GM21526 (cell line): ENCODE measurements at regions not wholly inside any gene's neighbourhood (a gene's known extent, or its start where the extent isn't known, plus 50 kb on each side); places are given as distances from the start of the nearest gene placed in this dataset.
"Not testable (repeated sequence)": the region's sequence is repeated elsewhere in the genome, so short reads cannot be mapped to it uniquely, and the experiment has no call there.

Source experiments
- ATAC-seq: cut with Tn5 transposase; IDR thresholded peaks from one replicate; pipeline ENCODE4 v1.9.1; 2021; ENCODE audit warnings: moderate library complexity; ENCODE audit not compliant: unreplicated experiment, low FRiP score

GRCh38 chr14:27660683-27661082 is 1062.8 kb upstream of the NOVA1 start:
- no peak for ATAC-seq

GRCh38 chr14:27668531-27668930 is 1070.7 kb upstream of the NOVA1 start:
- ATAC-seq, result no peak

DNA sequence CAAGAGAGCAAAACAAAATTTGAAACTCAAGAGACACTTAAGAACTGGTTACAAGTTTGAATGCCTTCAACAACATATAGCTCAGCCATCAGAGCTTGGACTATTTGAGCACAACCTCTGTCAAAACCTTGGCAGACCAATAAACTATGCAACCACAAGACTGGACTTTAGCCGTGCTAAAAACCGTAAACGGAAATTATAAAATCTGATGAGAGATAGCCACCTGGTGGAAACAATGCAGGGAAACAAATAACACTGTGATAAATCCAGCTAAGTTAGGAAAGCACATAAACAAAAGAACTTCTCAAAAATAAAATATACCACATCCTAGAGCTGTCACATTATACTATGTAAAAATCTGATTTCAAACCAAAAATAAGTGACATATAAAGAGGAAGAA is 1074.2 kb upstream of the NOVA1 start:
- no peak for ATAC-seq

GRCh38 chr14:27672811-27673737 is 1075.2 kb upstream of the NOVA1 start:
- ATAC-seq, result not testable (repeated sequence)

- no peak for ATAC-seq
These were observed 1080.5 kb upstream of the FOXG1 start for GRCh38 chr14:27686137-27686536.

- no peak for ATAC-seq
These were observed 1077.6 kb upstream of the FOXG1 start for GRCh38 chr14:27688841-27689444.

GRCh38 chr14:27712364-27712763 is 1054.2 kb upstream of the FOXG1 start:
- ATAC-seq, result no peak

DNA sequence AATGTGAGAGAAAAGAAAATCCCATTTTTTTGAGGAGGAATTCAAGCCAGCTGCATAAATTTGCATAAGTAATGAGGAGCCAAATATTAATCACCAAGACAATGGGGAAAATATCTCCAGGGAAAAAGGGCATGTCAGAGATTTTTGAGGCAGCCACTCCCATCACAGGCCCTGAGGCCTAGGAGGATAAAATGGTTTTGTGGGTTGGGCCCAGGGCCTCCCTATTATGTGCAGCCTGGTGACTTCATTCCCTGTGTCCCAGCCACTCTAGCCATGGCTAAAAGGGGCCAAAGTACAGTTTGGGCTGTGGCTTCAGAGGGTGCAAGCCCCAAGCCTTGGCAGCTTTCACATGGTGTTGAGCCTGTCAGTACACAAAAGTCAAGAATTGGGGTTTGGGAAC is 1051.0 kb upstream of the FOXG1 start:
- ATAC-seq, result no peak

DNA sequence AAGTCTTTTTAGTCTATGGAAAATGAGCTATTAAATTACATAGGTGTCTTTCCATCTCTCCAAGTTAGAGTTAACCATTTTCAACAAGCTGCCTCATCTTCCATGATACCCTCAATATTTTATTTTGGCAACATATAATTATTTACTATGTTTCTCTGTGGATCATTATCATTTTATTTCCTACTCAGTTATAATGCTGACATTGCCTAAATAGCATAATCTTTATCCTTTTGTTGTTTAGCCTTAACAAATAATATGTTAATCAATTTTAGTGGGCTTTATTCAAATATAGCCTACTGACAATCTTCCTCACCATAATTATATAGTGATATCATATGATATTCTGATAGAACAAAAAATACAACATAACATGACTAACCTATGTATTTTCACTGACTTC is 1044.8 kb upstream of the FOXG1 start:
- no peak for ATAC-seq

DNA sequence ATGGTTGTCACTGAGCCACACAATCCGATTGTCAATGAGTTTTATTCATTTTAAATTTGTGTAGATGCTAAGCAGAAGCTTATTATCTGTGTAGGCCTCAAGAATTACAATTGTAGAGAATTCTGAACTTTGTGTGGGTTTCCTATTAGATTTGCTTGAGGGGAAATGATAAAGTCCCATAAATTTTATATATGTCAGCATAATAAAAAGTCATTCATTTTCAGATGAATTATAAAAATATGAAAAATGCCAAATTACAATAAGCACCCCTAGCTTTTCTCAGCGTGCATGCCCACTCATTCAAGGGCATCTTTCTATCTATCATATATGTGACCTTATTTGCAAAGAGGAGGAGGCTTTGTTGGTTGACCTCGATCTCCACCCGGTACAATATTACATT is 1041.1 kb upstream of the FOXG1 start:
- no peak for ATAC-seq

DNA sequence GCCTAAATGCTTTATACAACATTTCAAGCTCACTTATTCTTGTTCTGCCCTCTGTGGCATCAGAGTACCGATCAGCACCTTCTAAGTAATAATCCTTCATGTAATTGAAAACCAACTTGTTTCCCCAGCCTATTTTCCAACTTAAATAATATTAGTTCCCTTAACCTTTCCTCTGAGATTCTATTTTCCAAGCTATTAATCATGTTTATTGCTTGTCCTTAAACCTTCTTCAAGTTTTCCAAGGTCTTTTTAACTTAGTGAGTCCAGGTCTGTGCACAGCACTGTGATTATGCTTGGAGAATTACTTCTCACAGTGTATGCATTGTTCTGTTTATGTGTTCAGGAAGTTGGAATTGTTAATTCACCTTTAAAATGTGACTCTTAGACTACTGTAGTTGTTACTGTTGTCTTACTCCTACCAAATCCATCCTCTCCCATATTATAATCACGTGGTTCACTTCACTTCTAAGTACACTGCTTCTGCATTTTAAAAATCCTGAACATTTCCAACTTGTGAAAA is 1039.3 kb upstream of the FOXG1 start:
- no peak for ATAC-seq

DNA sequence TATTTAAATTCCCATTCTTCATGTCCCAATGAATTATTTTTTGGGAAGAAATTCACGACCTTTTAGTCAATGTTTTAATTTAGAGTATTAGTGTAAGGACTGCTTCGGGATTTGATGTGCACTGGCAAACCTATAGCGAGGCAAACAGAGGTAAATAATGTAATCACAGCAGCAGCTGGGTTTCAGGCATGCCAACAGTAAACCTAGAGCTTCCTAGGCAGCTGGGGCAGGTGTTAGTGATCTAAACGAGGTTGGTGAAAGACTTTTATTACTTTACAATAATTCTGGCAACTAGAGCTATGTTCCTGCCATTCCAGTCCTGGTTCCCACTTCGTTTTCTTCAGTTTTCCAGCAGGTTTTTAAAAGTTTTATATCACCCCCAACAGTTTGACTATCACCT is 1036.4 kb upstream of the FOXG1 start:
- ATAC-seq, result no peak

DNA sequence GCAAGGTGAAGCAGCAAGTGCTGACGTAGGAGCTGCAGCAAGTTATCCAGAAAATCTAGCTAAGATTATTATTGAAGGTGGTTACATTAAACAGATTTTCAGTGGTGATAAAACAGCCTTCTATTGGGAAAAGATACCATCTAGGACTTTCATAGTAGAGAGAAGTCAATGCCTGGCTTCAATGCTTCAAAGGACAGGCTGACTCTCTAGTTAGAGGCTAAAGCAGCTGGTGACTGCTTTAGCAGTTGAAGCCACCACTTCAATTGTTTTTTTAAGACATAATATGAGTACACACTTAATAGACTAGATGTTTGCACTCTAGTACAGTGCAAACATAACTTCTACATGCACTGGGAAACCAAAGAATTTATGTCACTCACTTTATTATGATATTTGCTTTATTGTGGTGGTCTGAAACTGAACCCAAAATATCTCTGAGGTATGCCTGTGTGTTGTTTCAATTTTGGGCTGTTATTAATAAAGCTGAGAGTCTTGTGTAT is 1026.9 kb upstream of the FOXG1 start:
- ATAC-seq, result no peak

GRCh38 chr14:27750114-27750513 is 1016.5 kb upstream of the FOXG1 start:
- no peak for ATAC-seq

DNA sequence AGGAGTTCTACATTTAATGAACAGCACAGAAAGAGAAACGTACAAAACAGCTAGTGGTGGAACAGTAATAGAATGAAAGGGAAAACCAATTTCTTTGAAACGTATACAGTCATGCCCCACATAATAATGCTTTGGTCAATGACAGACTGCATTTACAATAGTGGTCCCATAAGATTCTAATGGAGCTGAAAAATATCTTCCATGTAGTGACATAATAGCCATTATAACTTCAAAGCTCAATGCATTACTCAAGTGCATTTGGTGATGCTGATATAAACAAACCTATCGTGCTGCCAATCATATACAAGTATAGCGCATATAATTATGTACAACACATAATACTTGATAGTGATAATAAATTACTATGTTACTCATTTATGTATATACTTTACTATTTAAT is 1008.9 kb upstream of the FOXG1 start:
- ATAC-seq, result not testable (repeated sequence)

- not testable (repeated sequence) for ATAC-seq
These were observed 1006.2 kb upstream of the FOXG1 start for GRCh38 chr14:27760367-27760766.

DNA sequence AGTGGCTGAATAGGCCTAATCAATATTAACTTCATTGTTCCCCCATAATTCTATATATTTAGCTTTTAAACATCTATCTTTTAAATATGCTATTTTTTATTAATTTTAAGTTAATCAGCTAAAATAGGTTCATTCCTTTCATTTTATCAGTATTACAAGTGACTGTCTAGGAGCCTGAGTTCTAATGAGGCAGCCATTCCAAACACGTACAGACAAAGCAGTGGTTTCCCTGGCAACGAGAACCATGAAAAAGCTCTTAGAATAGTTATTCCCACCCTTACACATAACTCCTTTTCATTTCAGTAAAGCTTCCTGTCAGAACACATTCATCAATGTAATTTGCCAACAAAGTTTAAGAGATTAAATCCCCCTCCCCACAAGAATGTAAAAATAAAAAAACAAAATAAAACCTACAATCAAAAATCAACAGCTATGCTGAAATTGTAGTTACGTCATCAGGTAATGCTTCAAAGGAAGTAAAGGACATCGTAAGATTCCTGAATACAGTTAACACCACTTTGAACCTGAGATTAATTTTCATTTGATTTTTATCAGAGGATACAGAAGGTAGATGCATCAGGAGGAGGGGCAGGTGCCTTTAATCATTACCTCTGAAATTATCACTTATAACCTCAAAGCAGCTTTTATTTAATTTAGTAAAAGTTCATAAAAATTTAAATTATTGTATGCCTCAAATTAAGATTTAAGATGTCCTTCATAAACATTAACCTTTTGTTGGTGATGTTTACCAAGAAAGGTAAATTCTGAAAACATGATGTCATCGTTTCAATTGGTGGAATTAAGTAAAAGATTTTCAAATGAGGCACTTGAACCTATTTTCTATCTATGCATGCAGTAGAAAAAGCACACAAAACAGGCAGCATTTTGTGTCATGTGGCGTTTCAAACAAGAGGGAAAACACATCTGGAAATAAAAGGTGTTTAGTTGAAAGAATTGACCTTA is 967.2 kb upstream of the FOXG1 start:
- ATAC-seq, result not testable (repeated sequence)

DNA sequence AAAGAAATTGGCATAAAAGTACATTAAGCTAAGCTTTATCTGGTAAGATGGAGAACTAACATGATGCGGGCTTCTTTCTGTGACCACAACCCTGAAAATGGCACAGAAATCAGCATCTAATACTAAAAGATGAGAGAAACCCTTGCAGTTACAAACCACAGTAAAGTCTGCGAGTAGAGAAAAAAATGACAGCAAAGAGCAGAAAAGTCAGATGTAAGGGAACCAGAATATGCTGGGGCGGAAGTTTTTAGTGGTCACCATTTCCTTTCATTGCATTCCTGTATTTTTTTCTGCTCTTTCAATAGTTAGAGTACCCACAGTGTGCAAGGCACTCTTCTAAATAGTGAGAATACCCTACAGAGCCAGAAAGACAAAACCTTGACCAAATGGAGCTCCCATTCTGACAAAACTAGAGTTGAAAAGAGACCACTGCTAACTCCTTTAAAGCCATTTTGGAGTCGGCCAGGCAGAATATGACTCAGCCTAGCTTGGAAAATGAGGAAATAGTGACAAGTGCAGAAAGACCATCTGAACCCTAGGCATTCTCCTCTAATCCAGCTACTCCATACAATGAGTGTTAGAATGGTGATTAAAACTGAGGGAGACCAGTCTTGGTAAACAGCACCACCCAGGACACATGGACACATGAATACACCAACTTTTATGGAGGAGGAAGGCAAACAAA is 948.7 kb upstream of the FOXG1 start:
- ATAC-seq, result not testable (repeated sequence)

GRCh38 chr14:27826149-27826548 is 940.4 kb upstream of the FOXG1 start:
- not testable (repeated sequence) for ATAC-seq

DNA sequence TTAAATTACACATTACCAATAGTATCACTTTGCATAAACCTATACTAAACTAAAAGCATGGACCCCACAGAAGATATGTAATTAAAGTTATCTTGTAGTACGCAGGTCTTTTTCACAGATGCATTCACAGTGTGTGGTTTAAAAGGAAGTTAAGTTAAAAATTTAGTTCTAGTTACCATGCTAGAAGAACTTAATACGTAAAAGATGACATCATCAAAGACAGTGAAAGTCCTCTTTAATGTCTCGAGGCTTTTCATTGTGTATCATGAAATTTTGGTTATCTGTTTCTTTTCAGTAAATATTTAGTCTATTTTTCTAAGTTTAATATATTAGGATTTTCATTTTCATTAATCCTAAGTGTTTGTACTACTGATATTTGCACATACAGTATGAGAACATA is 934.6 kb upstream of the FOXG1 start:
- not testable (repeated sequence) for ATAC-seq
